ENCODE measurements at regions not wholly inside any gene's neighbourhood (a gene's known extent, or its start where the extent isn't known, plus 50 kb on each side); places are given as distances from the start of the nearest gene placed in this dataset.

- TF ChIP-seq CTCF (IDR thresholded peaks at IDR 0.05), result no peak
- no peak for TF ChIP-seq EZH2phosphoT487 (IDR thresholded peaks at IDR 0.05; ENCODE audit: borderline replicate concordance, low read depth)
- TF ChIP-seq EP300 (IDR thresholded peaks at IDR 0.05; ENCODE audit: borderline replicate concordance in 1 of 2, low read depth in 1 of 2, low read length in 1 of 2), result no peak
- TF ChIP-seq SIN3A (IDR thresholded peaks at IDR 0.05; ENCODE audit: borderline replicate concordance, low read depth, low read length), result no peak
- TF ChIP-seq REST (IDR thresholded peaks at IDR 0.05; ENCODE audit: low read depth, low read length), result no peak
Observed at GRCh38 chr14:80387563-80387981, 176.3 kb upstream of the DIO2 start.
